A673 (cell line): ENCODE measurements at regions not wholly inside any gene's neighbourhood (a gene's known extent, or its start where the extent isn't known, plus 50 kb on each side); places are given as distances from the start of the nearest gene placed in this dataset.

Experiments
- EZH2 ChIP-seq: fragments of 200-600 bp; sonication (generic); IDR thresholded peaks from 2 replicates; pipeline ENCODE4 v1.6.1; 2017; ENCODE audit warnings: borderline replicate concordance, low read depth, mild to moderate bottlenecking, mixed read lengths, antibody characterized with exemption, low read length; ENCODE audit not compliant: poor library complexity, severe bottlenecking
- TF ChIP-seq, protein P1 (sequence below): fragments of 300-800, 200-600 bp; sonication (generic); conservative IDR thresholded peaks from 2 replicates; pipeline ENCODE4 v1.5.1; 2017; ENCODE audit warnings: low read depth, mild to moderate bottlenecking, antibody characterized with exemption, low read length, moderate library complexity, mixed read lengths

DNA sequence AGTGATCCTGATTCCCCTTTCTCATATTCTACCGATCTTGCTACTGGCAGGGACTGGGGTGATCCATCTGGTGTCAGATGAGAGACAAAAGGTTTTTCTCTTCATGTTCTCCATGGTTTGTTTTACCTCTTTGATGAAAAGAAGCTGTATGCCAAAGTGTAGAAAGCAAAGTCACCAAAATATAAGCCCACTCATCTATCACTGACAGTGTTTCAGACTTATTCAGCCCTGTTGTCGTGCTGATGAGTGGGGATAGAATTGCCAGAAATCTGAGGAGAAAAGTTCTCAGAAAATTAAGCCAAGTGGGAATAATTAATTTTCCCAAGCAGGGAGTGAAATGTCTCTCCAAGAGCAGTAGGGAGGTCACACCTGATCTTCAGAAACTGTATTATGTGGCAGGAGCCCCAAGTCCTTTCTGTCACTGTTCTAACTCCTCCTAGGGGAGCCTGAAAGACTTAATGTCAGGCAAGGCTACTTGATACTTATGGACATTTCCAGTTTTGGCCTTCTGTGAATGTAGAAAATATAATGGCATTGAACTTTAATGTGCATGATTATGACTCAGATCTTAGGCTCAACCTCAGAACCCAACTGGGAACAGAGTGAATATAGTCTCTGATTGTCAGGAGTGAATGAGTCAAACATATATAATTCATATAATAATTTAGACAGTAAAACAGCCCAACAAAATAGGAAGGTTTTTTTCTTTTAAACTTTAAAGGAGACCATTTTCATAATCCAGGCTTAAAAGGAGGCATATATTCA is 298.1 kb downstream of the ANKRD50 start:
- TF ChIP-seq, protein P1, sequence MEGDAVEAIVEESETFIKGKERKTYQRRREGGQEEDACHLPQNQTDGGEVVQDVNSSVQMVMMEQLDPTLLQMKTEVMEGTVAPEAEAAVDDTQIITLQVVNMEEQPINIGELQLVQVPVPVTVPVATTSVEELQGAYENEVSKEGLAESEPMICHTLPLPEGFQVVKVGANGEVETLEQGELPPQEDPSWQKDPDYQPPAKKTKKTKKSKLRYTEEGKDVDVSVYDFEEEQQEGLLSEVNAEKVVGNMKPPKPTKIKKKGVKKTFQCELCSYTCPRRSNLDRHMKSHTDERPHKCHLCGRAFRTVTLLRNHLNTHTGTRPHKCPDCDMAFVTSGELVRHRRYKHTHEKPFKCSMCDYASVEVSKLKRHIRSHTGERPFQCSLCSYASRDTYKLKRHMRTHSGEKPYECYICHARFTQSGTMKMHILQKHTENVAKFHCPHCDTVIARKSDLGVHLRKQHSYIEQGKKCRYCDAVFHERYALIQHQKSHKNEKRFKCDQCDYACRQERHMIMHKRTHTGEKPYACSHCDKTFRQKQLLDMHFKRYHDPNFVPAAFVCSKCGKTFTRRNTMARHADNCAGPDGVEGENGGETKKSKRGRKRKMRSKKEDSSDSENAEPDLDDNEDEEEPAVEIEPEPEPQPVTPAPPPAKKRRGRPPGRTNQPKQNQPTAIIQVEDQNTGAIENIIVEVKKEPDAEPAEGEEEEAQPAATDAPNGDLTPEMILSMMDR, result no peak
- TF ChIP-seq EZH2, result no peak
